ENCODE measurements at regions not wholly inside any gene's neighbourhood (a gene's known extent, or its start where the extent isn't known, plus 50 kb on each side); places are given as distances from the start of the nearest gene placed in this dataset.
"Not testable (repeated sequence)": the region's sequence is repeated elsewhere in the genome, so short reads cannot be mapped to it uniquely, and the experiment has no call there.

DNA sequence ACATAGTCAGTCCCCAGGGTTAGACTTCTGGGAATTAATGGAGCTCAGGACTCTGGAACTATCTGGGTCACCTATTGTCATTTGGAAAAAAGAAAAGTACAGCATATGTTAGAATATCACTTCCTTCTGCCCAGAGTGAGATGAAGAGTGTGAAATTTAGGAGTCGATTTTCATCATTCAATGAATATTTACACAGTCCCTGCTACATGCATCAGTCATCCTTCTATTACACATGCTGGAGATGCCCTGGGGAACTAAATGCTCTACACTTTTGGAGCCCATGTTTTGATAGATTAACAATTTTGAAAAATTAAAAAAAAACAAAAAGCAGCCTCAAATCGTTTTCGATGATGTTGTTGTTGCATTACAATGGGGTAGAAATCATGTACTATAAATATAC lies 315.4 kb downstream of the ALDH8A1 start:
- DNase-seq (ENCODE audit: low read depth) = no peak

DNA sequence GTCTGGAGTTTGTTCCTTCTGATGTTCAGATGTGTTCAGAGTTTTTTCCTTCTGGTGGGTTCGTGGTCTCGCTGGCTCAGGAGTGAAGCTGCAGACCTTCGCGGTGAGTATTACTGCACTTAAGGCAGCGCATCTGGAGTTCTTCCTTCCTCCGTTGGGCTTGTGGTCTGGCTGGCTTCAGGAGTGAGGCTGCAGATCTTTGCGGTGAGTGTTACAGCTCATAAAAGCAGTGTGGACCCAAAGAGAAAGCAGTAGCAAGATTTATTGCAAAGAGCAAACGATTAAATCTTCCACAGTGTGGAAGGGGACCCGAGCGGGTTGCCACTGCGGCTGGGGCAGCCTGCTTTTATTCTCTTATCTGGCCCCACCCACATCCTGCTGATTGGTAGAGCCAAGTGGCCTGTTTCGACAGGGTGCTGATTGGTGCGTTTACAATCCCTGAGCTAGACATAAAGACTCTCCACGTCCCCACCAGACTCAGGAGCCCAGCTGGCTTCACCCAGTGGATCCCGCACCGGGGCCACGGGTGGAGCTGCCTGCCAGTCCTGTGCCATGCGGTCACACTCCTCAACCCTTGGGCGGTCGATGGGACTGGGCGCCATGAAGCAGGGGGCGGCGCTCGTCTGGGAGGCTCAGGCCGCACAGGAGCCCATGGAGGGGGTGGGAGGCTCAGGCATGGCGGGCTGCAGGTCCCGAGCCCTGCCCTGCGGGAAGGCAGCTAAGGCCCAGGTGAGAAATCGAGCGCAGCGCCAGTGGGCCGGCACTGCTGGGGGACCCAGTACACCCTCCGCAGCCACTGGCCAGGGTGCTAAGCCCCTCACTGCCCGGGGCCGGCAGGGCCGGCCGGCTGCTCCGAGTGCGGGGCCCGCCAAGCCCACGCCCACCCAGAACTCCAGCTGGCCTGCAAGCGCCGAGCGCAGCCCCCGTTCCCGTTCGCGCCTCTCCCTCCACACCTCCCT lies 315.3 kb upstream of the SGK1 start:
- not testable (repeated sequence) for DNase-seq (ENCODE audit: low read depth)

DNA sequence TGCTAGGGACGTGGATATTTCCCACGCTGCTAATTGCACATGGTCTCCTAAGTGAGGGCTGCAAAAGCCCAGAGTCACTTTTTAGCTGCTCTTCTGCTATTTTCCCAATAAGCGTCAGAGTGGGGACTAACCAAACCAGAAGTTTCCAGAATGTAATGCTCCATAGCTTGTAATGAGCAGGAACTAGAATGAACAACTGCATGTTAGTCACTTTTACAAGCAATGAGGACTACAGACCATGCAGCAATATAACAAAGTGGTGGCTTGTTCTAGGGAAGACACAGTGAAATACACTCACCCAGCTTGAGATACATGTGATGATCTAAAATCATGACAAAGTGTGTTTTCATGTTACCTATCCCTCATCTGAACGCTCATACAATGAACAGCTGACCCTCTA lies 314.1 kb upstream of the SGK1 start:
- no peak for DNase-seq (ENCODE audit: low read depth)

DNA sequence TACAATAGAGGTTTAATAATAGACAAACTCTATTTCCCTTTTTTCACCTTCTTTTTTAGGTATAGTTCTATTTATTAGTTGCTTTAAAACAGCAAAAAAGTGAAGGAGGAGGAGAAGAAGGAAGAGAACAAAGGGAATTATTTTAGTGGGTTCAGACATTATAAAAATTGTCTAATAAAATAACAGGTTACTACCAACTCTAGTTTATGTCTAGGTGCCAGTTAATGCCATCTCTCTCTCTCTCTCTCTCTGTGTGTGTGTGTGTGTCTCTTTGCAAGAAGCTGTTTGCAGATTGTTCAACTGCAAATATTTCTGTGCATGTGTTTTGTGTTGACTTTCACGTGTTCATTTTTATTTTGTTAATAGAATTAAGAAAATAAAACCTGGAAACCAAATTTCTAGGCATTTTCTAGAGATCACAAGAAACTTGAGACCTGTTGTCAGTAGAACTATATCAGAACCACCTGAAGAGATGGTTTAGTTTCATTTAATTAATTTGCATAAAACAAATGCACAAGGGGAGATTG lies 313.5 kb upstream of the SGK1 start:
- DNase-seq (ENCODE audit: low read depth) = no peak

DNA sequence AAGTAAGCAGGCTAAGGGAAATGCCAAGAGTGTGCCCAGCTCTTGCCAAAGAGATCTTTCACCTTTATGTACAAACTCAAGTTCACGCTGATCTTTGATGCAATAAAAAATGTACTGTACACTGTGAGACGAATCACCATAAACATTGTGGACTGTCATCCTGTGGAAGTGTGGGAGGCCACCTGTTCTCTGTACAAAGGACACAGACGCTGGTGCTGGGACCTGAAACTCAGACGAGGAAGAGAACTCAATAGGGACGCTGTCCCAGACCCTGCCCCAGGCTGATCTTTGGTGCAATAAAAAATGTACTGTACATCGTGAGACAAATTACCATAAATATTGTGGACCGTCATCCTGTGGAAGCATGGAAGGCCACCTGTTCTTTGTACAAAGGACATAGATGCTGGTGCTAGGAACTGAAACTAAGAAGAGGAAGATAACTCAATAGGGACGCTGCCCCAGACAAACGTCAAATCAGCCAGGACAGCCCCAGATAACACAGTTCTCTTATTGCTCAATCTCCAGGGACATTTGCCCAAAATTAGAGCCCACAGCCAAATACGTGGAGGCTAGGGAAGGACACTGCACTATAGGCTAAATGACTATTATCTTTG lies 312.7 kb upstream of the SGK1 start:
- DNase-seq (ENCODE audit: low read depth) = no peak

DNA sequence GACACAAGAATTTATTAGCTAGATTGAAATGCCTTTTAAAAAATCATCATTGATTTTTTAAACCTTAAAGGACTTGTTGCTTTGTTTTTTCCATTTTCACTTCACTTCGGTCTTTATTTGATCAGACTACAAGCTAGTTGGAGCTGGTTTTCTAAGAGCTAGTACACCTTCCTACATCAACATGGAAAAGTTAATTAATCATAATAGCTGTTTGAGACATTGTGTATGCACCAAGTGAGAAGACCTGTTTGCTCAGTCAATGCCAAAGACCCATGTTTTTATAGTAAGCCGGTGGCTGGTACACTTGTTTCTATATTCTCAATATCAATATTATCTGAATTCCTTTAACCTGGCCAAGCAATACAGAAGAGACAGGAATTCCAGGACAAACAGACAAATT lies 310.2 kb upstream of the SGK1 start:
- no peak for DNase-seq (ENCODE audit: low read depth)

DNA sequence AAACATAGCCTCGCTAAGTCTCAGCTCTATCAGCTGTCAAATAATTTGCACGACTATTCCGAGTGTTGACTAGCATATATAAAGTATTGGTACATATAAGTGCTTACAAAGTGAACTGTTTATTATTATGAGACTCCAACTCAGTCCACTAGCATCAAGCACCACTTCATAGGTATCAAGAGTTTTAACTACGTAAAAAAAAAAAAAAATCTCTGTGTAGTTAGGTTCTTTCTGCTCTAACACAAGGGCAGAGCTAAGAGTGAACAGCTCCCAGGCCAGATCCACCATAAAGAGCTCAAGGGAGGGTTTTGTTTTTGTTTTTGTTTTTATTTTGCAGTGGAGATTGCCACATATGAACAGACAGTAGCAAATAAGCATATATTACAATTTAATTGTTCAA lies 309.8 kb upstream of the SGK1 start:
- no peak for DNase-seq (ENCODE audit: low read depth)

DNA sequence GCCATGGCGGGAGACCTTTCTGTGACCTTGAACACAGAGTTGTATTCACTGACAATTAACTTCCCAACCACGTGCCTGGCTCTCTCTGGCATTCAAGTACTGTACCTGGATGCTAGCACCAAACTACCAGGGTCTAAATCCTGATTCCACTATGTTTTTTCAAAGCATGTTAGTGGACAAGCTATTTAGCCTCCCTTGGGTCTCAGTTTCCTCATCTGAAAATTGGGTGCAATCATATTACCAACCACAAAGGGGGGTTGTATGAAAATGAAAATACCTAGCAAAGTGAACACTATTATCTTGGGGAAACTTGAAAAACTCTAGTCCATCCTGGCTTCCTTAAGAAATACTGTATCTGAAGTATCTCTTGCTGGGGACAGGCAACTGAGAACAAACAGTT lies 308.7 kb upstream of the SGK1 start:
- DNase-seq (ENCODE audit: low read depth) = no peak

DNA sequence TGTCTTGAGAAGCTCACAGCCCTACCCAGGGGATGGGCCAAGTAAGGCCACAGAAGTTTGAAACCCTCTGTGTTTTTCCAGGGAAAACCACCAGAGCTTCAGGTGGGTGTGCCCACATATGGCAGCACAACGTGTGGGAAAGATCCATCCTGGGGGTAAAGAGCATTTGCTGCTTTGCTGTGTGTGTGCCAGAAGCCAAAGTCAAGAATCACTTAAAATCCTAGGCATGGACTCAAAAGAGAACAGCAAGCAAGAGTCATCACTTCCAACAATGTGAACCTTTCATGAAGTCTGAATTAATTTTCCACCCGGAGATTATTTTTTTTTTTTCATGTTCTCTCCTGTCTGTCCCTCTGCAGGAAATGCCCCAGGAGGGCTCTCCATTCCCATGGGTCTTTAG lies 308.2 kb upstream of the SGK1 start:
- no peak for DNase-seq (ENCODE audit: low read depth)

DNA sequence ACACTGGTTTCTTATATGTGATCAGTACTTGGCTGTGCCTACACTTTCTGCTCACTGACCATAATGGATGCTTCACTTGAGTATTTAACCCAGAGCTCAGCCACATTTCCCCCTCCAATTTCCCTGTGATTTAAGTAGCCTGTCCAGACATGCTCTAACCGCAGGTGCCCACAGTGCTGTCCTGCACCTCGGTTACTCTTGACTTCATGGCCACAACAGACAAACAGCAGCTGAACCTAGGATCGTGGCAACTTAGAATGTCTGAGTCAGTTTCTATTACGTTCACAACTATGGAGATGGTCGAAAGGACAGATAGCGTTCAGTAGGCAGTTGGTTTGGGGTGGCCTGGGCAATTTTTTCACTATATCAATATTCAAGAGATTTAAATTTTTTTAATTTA lies 306.9 kb upstream of the SGK1 start:
- DNase-seq (ENCODE audit: low read depth) = no peak

DNA sequence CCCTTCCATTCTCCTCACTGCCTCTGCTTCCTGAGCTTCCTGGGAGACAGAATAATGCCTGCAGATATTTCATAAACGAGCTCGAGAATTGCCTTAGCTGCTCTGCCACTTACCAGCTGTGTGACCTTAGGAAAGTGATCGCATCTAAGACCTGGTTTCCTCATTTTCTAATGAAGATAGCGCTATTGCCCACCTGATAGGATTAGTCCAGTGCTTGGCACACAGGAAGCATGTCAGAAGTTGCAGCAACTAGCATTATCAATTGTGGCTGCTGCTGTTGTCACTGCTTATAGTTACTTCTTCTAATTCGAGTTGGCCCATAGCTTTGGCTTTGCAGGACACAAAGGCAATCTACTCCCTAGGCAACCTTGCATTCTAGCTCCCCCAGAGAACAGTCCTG lies 305.5 kb upstream of the SGK1 start:
- no peak for DNase-seq (ENCODE audit: low read depth)

DNA sequence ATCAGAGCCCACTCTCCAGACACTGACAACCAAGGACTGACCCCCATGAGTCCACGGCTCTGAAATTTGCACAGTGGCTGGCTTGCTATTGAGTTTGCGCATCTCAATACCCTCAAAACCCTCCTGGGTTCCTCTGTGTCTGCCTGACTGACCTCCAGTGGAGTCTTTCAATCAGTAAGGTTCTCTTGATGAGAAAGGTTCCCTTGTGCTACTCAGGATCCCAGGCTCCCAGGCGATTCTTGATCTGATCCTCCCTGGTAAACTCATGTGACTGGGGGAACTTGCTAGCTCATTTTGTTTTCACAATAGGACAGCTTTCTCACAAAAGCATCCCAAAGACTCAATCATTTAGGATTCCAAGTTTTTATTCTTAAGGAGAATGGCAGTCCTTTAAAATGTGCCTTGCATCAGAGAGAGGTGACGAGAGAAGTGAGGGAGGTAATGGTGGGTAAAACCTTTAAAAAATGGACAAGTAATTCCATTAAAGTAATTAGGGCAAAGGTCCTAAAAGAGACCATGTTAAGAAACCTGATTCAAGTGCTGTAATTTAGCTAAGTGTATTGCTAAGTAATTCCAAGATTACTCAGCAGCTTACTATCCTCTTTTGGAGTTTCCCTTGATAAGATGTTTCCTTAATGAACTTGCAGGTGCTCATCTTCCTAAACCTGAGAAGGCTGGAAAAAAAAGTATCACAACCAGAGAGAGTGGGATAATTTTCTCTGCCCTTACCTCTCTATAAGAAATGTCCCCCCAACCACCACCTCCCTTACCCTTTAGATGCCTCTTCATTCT lies 304.7 kb upstream of the SGK1 start:
- no peak for DNase-seq (ENCODE audit: low read depth)

DNA sequence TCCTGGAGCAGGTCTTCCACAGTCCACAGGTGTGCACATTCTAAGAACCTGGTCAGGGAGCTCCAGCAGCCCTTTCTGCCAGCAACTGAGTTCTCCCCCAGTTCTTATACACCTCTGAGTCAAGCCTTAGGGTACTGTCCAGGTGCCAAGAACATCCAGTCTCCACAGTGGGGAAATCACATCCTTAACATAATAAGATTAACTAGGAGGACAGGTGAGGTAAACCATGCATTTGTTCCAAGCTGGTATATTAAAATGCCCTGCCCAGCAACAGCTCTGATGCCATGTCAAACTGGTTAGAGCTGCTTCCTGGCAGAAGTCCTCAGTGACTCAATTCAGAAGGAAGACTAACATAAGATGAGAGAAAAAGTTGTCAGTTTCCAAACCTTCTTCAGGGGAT lies 303.9 kb upstream of the SGK1 start:
- DNase-seq (ENCODE audit: low read depth) = no peak

DNA sequence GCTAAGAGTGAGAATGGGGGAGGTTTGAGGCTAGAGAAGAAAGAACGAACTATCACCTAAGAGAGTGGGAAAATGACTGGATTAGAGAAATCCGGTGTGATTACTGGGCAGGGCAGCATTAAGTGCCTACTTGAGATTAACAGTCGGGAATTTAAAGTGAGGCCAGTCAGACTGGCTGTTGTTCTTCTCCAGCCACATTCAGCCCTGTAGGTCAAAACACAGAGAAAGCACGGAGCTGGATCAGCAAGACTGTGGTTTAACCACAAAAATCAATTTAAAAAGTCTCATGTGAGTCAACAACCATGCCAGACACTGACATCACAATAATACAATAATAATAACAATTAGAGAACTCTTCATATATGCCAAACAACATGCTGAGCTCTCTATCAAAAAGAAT lies 301.9 kb upstream of the SGK1 start:
- peak; percentile 49 for DNase-seq (ENCODE audit: low read depth)

DNA sequence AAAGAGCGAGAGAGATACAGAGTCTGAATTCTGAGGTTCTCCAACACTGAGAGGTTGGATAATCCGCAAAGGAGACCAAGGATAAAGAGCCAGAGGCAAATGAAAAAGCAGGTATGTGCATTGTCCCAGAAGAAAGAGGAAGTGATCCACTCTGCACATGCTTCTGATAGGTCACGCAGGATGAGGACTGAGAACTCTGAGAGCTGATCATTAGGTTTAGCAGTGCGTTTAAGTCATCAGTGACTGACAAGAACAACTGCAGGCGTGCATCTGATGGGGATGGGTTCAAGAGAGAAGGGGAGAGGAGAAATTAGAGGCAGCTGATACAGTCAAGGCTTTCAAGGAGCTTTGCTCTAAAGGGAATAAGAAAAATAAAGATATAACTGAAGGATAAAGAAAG lies 301.2 kb upstream of the SGK1 start:
- no peak for DNase-seq (ENCODE audit: low read depth)

DNA sequence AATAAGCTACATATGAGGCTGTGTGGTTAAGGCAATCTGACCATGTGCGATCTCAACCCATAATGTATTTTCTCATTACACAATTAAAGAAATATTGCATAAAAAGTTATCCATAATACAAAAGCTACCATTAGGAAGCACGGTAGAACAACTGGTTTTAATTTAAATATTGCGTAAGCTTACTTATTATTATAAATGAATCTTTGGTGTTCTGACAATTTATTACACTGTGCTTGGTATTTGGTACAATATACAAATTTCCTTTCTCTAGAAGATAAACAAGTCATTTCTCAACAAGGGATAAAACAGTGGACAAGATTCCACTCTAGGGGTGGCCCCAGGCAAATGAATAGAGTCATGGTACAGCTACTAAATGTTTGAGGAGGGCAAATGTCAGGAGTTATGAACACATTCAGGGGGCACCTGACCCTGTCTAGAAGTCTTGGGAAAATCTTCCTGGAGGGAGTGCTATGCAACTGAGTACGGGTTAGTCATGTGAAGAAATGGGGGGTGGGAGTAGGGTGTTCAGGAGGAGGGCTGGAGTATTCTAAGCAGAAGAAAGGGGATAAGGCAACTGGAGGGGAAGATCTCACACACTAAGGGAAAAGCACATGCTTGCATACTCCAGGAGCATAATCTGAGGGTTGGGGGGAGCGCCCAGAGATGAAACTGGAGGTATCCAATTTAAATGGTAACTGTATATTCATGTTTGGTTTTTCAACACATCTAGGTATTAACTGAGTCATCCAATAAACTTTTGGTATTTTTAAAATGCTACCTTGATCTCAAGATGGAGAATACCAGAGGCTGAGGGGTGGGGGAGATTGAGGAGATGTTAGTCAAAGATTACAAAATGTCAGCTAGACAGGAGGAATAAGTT lies 296.9 kb upstream of the SGK1 start:
- DNase-seq (ENCODE audit: low read depth) = peak; percentile 93

DNA sequence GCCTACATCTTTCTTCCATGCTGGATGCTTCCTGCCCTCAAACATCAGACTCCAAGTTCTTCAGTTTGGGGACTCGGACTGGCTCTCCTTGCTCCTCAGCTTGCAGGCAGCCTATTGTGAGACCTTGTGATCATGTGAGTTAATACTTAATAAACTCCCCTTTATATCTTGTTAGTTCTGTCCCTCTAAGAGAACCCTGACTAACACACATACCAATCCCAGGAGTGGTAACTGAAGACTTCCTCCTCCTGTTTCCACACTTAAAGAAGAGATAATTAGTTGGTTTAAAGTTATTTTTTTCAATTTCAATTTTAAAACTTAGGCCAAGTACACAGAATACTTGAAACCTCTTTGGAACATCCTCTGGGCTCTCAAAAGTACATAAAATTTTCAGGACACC lies 294.2 kb upstream of the SGK1 start:
- not testable (repeated sequence) for DNase-seq (ENCODE audit: low read depth)

DNA sequence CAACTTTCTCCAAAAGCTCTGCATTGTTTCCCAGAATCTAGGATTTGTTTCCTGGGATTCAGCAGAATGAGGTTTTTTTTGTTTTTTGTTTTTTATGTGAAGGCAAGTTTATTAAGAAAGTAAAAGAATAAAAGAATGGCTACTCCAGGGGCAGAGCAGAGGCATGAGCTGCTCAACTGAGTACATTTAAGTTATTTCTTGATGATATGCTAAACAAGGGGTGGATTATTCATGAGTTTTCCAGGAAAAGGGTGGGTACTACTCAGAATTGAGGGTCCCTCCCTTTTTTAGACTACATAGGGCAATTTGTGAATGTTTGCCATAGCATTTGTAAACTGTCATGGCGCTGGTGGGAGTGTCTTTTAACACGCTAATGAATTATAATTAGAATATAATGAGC lies 292.5 kb upstream of the SGK1 start:
- DNase-seq (ENCODE audit: low read depth) = no peak

DNA sequence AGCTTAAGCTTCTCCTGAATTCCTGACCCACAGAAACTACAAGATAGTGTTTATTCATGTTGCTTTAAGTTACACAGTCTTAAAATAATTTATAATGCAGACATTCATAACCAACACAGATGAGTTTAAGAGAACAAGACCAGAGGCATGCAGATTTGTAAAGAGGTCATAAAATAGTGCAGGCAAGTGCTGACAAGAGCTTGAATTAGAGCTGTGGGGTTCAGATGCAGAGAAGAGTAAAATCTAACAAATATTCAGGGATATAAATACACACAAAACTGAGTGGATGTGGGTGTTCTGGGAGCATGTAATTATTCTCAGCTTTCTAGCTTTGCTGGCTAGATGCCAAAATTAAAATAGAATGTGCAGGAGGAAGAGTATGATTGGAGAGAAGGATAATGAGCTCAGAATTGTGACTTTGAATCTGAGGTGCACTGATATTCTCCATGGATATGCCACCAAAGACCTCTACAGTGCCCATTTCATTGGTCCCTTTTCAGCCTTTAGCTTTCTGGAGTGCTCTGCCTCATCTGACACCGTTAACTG lies 291.9 kb upstream of the SGK1 start:
- DNase-seq (ENCODE audit: low read depth) = no peak

DNA sequence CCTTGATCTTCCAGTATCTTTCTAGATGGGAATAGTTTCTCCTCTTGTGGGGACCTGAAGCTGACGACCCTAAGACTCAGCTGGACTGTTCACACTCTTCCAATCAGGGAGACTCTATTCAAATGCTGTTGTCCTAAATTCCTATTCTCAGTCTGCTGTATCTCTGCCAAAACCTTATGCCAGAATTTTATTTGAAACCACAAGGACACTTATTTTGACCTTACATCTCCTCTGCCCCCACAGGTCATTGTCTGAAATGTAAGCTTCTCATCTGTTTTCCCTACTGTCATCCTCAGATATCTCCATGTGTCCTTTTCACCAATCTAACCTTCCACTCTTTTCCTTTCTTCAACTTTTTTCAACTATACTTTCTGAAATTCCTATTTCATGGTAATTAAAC lies 289.5 kb upstream of the SGK1 start:
- no peak for DNase-seq (ENCODE audit: low read depth)

DNA sequence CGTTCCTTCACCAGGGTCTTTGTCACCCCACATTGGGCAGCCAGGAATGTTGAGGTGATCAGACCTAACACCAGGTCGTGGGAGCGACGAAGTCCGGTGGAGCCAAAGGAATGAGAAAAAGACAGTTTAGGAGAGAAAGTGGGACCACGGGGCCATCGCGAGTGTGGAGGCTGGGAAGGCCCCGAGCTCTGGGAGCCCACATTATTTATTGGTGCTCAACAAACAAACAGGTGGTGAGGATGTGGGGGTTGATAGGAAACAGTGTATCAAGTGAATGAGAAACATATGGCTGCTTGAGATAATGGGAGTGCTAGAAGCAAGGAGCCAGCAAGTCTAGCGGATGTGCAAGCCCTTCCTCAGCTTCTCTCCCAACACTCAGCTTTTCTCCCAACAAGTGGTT lies 287.1 kb upstream of the SGK1 start:
- no peak for DNase-seq (ENCODE audit: low read depth)

Data from fibroblast of gingiva (primary cell).